Testis (tissue), 2 donors: ENCODE measurements at regions not wholly inside any gene's neighbourhood (a gene's known extent, or its start where the extent isn't known, plus 50 kb on each side); places are given as distances from the start of the nearest gene placed in this dataset.
A peak's percentile ranks its signal among the peaks of the same experiment; 100 is the strongest.

Experiments used
- DNase-seq: peaks from one replicate; pipeline ENCODE4 v3.0.0-alpha.2; 2019
- H3K27ac ChIP-seq, 2 donors: fragments of 200-600 bp; sonication (generic); one replicate each; pipeline ENCODE4 v1.5.1; 2019
- H3K27me3 ChIP-seq: fragments of 200-600 bp; sonication (generic); one replicate; pipeline ENCODE4 v1.5.1; 2019
- H3K36me3 ChIP-seq: fragments of 200-600 bp; sonication (generic); one replicate; pipeline ENCODE4 v1.5.1; 2017; ENCODE audit warnings: low read depth; ENCODE audit errors: missing control alignments
- H3K4me1 ChIP-seq: fragments of 200-600 bp; sonication (generic); one replicate; pipeline ENCODE4 v1.5.1; 2019
- H3K4me3 ChIP-seq, 2 donors: fragments of 200-600 bp; sonication (generic); one replicate each; pipeline ENCODE4 v1.5.1; 2017 to 2019
- H3K9me3 ChIP-seq: fragments of 200-600 bp; sonication (generic); one replicate; pipeline ENCODE4 v1.5.1; 2017
- CTCF ChIP-seq, 3 experiments: fragments of 450-650 bp in 2 of 3; fragments of 200-600 bp in 1 of 3; sonication (generic) in 1 of 3; IDR thresholded peaks; one replicate each; pipeline ENCODE4 v1.5.1; 2016 to 2019; ENCODE audit warnings: antibody characterized with exemption in 3 of 3, mild to moderate bottlenecking in 2 of 3, moderate library complexity in 1 of 3
- POLR2A ChIP-seq: fragments of 450-650 bp; IDR thresholded peaks from one replicate; pipeline ENCODE4 v1.6.1; 2017; ENCODE audit warnings: antibody characterized with exemption, mild to moderate bottlenecking, moderate library complexity
- WGBS, 2 donors: methylation state at CpG; one replicate each; pipeline ENCODE4 v1.1.5; 2018; 5-methylcytosine and 5-hydroxymethylcytosine counted together
- intact Hi-C: fragments of 100-400 bp; cut with DNase I; formaldehyde crosslinking; loops from one replicate; pipeline ENCODE4 v1.15.1; 2023; ENCODE audit warnings: low total_unique reads

DNA sequence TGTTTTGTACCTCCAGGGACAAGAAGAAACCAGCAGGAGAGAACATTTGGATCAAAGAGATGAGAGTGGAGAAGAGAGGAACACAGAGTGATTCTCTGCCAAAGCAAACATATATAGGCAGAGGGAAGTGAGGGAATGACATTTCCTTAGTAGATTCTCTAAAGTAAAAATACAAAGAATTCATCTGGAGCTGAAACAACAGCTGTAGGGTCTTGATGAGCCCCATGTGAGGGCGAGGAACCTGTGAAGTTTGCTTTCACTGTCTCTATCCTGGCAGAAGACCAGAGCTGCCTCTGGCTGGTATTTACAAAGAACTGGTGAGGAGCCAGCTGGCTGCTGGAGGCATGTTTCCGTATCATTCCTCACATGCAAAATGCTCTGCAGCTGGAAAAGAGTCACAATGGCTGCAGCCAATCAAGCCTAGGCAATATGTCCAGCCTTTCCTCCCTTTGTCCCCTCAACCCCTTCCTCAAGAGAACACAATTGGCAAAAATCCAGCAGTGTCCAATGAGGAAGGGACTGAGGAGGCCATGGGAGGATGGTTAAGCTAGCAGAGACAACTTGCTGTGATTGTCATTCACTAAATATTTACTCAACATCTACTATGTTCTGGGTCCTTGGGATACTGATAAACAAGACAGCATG is 122.5 kb downstream of the PHLDA1 start:
- Histone ChIP-seq H3K27me3 (no peaks in the 10 kb centered on the region), H3K4me3 (no peak overlapping the region), H3K9me3 (no peaks in the 10 kb centered on the region), H3K4me1 (peaks cover 6% of the 10 kb centered on the region), H3K27ac (peak overlapping the region in 1 of 2 donors; percentile 26), H3K36me3 (no peaks in the 10 kb centered on the region)
- DNase-seq: peak; percentile 77
- 28 to 37% methylated on average over 2 of the region's 2 CpGs for WGBS, 2 donors
- TF ChIP-seq CTCF (IDR thresholded peaks at IDR 0.05): no peak
- TF ChIP-seq POLR2A: no peak
- intact Hi-C loops: no loop called here

- TF ChIP-seq POLR2A (no peak), CTCF (IDR thresholded peaks at IDR 0.05) (no peak)
- no peak overlapping the region for H3K27ac ChIP-seq
- H3K36me3 ChIP-seq: no peaks in the 10 kb centered on the region
- peaks cover 6% of the 10 kb centered on the region for H3K4me1 ChIP-seq
- 94 to 100% methylated on average over 2 of the region's 2 CpGs for WGBS, 2 donors
- no peaks in the 10 kb centered on the region for H3K27me3 ChIP-seq
- DNase-seq: no peak
- no peak overlapping the region for H3K4me3 ChIP-seq
- H3K9me3 ChIP-seq: no peaks in the 10 kb centered on the region
- intact Hi-C loops: no loop called here
These were observed 125.7 kb downstream of the PHLDA1 start for GRCh38 chr12:75905922-75906321.

DNA sequence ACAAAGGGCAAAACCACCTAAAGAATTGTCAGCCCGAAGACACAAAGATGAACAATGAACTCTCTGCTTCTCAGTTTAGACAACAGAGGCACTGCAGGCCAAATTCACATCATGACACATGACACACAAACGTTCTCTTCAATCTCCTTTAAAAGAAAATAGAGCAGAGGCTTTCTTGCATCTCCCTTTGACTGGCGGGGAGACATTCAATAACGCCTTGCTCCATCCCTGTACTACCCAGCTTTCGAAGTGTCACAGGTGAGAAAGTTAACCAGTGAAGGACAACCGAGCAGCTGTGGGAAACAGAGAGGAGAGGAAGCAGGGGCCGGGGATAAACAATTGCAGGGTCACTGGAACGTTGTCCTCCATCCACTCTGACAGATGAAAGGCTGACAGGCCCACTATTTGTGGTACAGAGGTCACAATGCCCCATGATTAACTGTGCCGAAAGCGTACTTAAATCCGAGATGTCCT is 130.8 kb downstream of the PHLDA1 start:
- no peak for DNase-seq
- H3K9me3 ChIP-seq: no peaks in the 10 kb centered on the region
- no peak overlapping the region for H3K27ac ChIP-seq
- H3K27me3 ChIP-seq: no peaks in the 10 kb centered on the region
- 78 to 79% methylated on average over 11 of the region's 11 CpGs for WGBS, 2 donors
- intact Hi-C loops: no loop called here
- no peak overlapping the region for H3K4me3 ChIP-seq
- H3K36me3 ChIP-seq: no peaks in the 10 kb centered on the region
- H3K4me1 ChIP-seq: no peaks in the 10 kb centered on the region
- no peak for TF ChIP-seq POLR2A
- no peak for TF ChIP-seq CTCF (IDR thresholded peaks at IDR 0.05)

- Histone ChIP-seq H3K27me3 (no peaks in the 10 kb centered on the region), H3K9me3 (no peaks in the 10 kb centered on the region), H3K4me1 (no peaks in the 10 kb centered on the region), H3K36me3 (no peaks in the 10 kb centered on the region), H3K27ac (no peak overlapping the region), H3K4me3 (no peak overlapping the region)
- intact Hi-C loops: no loop called here
- TF ChIP-seq CTCF (IDR thresholded peaks at IDR 0.05) (no peak), POLR2A (no peak)
- 59% methylated on average over 5 of the region's 5 CpGs for WGBS, 2 donors
- no peak for DNase-seq
These were observed 131.3 kb downstream of the PHLDA1 start for GRCh38 chr12:75900226-75900625.
